ENCODE measurements at regions not wholly inside any gene's neighbourhood (a gene's known extent, or its start where the extent isn't known, plus 50 kb on each side); places are given as distances from the start of the nearest gene placed in this dataset.

- Histone ChIP-seq H3K9me3 (ENCODE audit: insufficient read depth, low read length) (no peaks in the 10 kb centered on the region), H3K27me3 (ENCODE audit: low read length) (no peaks in the 10 kb centered on the region), H3F3A (ENCODE audit: insufficient read depth) (no peaks in the 10 kb centered on the region), H3K9ac (ENCODE audit: low read length) (no peak overlapping the region), H3K9me2 (replicated peaks; ENCODE audit: insufficient read depth, low read length) (no peaks in the 10 kb centered on the region; the same call in 1 of the 2 replicates), H4K20me1 (ENCODE audit: low read depth, low read length) (no peaks in the 10 kb centered on the region), H3K27ac (ENCODE audit: low read depth, low read length) (no peak overlapping the region), H3K79me2 (ENCODE audit: insufficient read depth, low read length) (no peaks in the 10 kb centered on the region), H3K36me3 (ENCODE audit: low read length) (no peaks in the 10 kb centered on the region), H3K4me3 (ENCODE audit: insufficient read depth, low read length, poor library complexity, severe bottlenecking) (no peak overlapping the region), H2AFZ (ENCODE audit: low read depth, low read length, severe bottlenecking) (no peak overlapping the region), H3K4me2 (ENCODE audit: low read depth, low read length, poor library complexity, severe bottlenecking) (no peak overlapping the region)
- TF ChIP-seq EZH2phosphoT487 (conservative IDR thresholded peaks at IDR 0.05; ENCODE audit: low read length): no peak
- TF ChIP-seq, protein P1, sequence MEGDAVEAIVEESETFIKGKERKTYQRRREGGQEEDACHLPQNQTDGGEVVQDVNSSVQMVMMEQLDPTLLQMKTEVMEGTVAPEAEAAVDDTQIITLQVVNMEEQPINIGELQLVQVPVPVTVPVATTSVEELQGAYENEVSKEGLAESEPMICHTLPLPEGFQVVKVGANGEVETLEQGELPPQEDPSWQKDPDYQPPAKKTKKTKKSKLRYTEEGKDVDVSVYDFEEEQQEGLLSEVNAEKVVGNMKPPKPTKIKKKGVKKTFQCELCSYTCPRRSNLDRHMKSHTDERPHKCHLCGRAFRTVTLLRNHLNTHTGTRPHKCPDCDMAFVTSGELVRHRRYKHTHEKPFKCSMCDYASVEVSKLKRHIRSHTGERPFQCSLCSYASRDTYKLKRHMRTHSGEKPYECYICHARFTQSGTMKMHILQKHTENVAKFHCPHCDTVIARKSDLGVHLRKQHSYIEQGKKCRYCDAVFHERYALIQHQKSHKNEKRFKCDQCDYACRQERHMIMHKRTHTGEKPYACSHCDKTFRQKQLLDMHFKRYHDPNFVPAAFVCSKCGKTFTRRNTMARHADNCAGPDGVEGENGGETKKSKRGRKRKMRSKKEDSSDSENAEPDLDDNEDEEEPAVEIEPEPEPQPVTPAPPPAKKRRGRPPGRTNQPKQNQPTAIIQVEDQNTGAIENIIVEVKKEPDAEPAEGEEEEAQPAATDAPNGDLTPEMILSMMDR (IDR thresholded peaks at IDR 0.05; ENCODE audit: insufficient read depth, low read length, poor library complexity, severe bottlenecking): no peak
These were observed 292.9 kb upstream of the SLIT2 start for GRCh38 chr4:19958848-19959247.

DNA sequence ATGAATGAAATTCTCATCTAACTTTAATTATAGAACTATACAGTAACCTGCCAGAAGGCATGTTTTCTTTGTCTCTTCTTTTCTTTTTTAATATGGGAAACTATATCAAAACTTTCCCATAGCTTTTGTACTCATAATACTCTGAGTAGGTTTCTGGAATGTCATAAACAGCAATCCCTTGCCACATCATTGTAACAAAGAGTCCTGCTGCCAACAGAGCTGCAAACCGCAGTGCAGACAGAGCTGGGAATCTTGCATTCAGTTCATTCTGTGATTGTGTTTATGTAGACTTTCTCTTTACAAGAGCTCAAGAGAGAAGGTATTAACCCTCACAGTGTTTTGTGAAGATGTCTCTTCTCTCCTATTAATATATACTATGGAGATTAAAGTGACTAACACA, 304.4 kb upstream of the SLIT2 start:
- H4K20me1 ChIP-seq (ENCODE audit: low read depth, low read length): no peaks in the 10 kb centered on the region
- no peak overlapping the region for H2AFZ ChIP-seq (ENCODE audit: low read depth, low read length, severe bottlenecking)
- H3K9ac ChIP-seq (ENCODE audit: low read length): no peak overlapping the region
- no peaks in the 10 kb centered on the region for H3K9me3 ChIP-seq (ENCODE audit: insufficient read depth, low read length)
- H3K27me3 ChIP-seq (ENCODE audit: low read length): no peaks in the 10 kb centered on the region
- H3K36me3 ChIP-seq (ENCODE audit: low read length): no peaks in the 10 kb centered on the region
- H3K4me3 ChIP-seq (ENCODE audit: insufficient read depth, low read length, poor library complexity, severe bottlenecking): no peak overlapping the region
- no peaks in the 10 kb centered on the region for H3K79me2 ChIP-seq (ENCODE audit: insufficient read depth, low read length)
- TF ChIP-seq, protein P1 (IDR thresholded peaks at IDR 0.05; ENCODE audit: insufficient read depth, low read length, poor library complexity, severe bottlenecking): no peak
- TF ChIP-seq EZH2phosphoT487 (conservative IDR thresholded peaks at IDR 0.05; ENCODE audit: low read length): no peak
- no peak overlapping the region for H3K27ac ChIP-seq (ENCODE audit: low read depth, low read length)
- no peak overlapping the region for H3K4me2 ChIP-seq (ENCODE audit: low read depth, low read length, poor library complexity, severe bottlenecking)
- H3F3A ChIP-seq (ENCODE audit: insufficient read depth): no peaks in the 10 kb centered on the region
- H3K9me2 ChIP-seq (replicated peaks; ENCODE audit: insufficient read depth, low read length): no peaks in the 10 kb centered on the region

DNA sequence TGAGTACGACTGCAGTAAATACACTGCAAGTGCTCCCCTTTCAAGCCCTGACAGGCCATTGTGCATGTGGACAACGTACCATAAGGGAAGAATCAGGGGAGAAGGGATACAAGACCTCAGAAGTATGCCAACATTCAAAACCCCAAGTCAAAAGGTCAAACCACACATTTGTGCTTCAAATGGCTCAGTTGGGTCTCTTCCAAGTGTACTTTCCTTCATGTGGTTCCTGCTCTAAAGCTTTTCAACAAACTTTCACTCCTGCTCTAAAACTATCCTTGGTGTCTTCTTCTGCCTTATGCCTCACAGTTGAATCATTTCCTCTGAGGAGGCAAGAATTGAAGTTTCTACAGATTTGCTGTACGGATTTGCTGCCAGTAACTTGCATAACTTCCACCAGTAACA, 305.7 kb upstream of the SLIT2 start:
- TF ChIP-seq EZH2phosphoT487 (conservative IDR thresholded peaks at IDR 0.05; ENCODE audit: low read length): no peak
- Histone ChIP-seq H3K9ac (ENCODE audit: low read length) (no peak overlapping the region), H3K9me3 (ENCODE audit: insufficient read depth, low read length) (no peaks in the 10 kb centered on the region), H3K36me3 (ENCODE audit: low read length) (no peaks in the 10 kb centered on the region), H2AFZ (ENCODE audit: low read depth, low read length, severe bottlenecking) (no peak overlapping the region), H3K27ac (ENCODE audit: low read depth, low read length) (no peak overlapping the region), H4K20me1 (ENCODE audit: low read depth, low read length) (no peaks in the 10 kb centered on the region), H3K27me3 (ENCODE audit: low read length) (no peaks in the 10 kb centered on the region), H3K4me3 (ENCODE audit: insufficient read depth, low read length, poor library complexity, severe bottlenecking) (no peak overlapping the region), H3F3A (ENCODE audit: insufficient read depth) (no peaks in the 10 kb centered on the region), H3K9me2 (replicated peaks; ENCODE audit: insufficient read depth, low read length) (no peaks in the 10 kb centered on the region), H3K79me2 (ENCODE audit: insufficient read depth, low read length) (no peaks in the 10 kb centered on the region), H3K4me2 (ENCODE audit: low read depth, low read length, poor library complexity, severe bottlenecking) (no peak overlapping the region)

GRCh38 chr4:19945501-19945900, 306.2 kb upstream of the SLIT2 start:
- no peak overlapping the region for H3K27ac ChIP-seq (ENCODE audit: low read depth, low read length)
- H3K9me3 ChIP-seq (ENCODE audit: insufficient read depth, low read length): no peaks in the 10 kb centered on the region
- no peak overlapping the region for H2AFZ ChIP-seq (ENCODE audit: low read depth, low read length, severe bottlenecking)
- H3K9me2 ChIP-seq (replicated peaks; ENCODE audit: insufficient read depth, low read length): no peaks in the 10 kb centered on the region
- no peaks in the 10 kb centered on the region for H3K79me2 ChIP-seq (ENCODE audit: insufficient read depth, low read length)
- no peaks in the 10 kb centered on the region for H3K27me3 ChIP-seq (ENCODE audit: low read length)
- TF ChIP-seq, protein P1 (IDR thresholded peaks at IDR 0.05; ENCODE audit: insufficient read depth, low read length, poor library complexity, severe bottlenecking): no peak
- TF ChIP-seq EZH2phosphoT487 (conservative IDR thresholded peaks at IDR 0.05; ENCODE audit: low read length): no peak
- no peak overlapping the region for H3K9ac ChIP-seq (ENCODE audit: low read length)
- H4K20me1 ChIP-seq (ENCODE audit: low read depth, low read length): no peaks in the 10 kb centered on the region
- no peaks in the 10 kb centered on the region for H3F3A ChIP-seq (ENCODE audit: insufficient read depth)
- no peak overlapping the region for H3K4me2 ChIP-seq (ENCODE audit: low read depth, low read length, poor library complexity, severe bottlenecking)
- H3K36me3 ChIP-seq (ENCODE audit: low read length): no peaks in the 10 kb centered on the region
- H3K4me3 ChIP-seq (ENCODE audit: insufficient read depth, low read length, poor library complexity, severe bottlenecking): no peak overlapping the region

All from SU-DHL-6 (cell line).